Mesenchymal stem cell (in vitro differentiated cells and primary cell): ENCODE measurements at regions not wholly inside any gene's neighbourhood (a gene's known extent, or its start where the extent isn't known, plus 50 kb on each side); places are given as distances from the start of the nearest gene placed in this dataset.

Experiments used
- DNase-seq: peaks from one replicate; pipeline ENCODE4 v3.0.0-alpha.2; 2013
- H2AFZ ChIP-seq: one replicate; pipeline ENCODE4 v1.6.1; 2013; ENCODE audit warnings: low read depth, mild to moderate bottlenecking, control low read depth, inconsistent platforms, low read length, moderate library complexity
- H2AK5ac ChIP-seq: 2 replicates; pipeline ENCODE4 v1.6.1; 2013; ENCODE audit warnings: low read length, moderate library complexity, mild to moderate bottlenecking, inconsistent platforms; ENCODE audit not compliant: severe bottlenecking
- H2BK120ac ChIP-seq: one replicate; pipeline ENCODE4 v1.6.1; 2013; ENCODE audit warnings: low read depth, mild to moderate bottlenecking, inconsistent platforms, low read length, moderate library complexity
- H2BK12ac ChIP-seq, 2 experiments: one replicate each; pipeline ENCODE4 v1.6.1; 2013; ENCODE audit warnings: inconsistent platforms in 2 of 2, low read length in 2 of 2, mild to moderate bottlenecking in 2 of 2, moderate library complexity in 2 of 2, control low read depth in 1 of 2
- H2BK15ac ChIP-seq: one replicate; pipeline ENCODE4 v1.6.1; 2013; ENCODE audit warnings: mild to moderate bottlenecking, low read depth, inconsistent platforms; ENCODE audit not compliant: poor library complexity, severe bottlenecking
- H2BK5ac ChIP-seq: 2 replicates; pipeline ENCODE4 v1.6.1; 2013; ENCODE audit warnings: low read depth, mild to moderate bottlenecking, low read length, control low read depth, inconsistent platforms; ENCODE audit not compliant: poor library complexity, severe bottlenecking
- H3K14ac ChIP-seq, 2 experiments: one replicate each; pipeline ENCODE4 v1.6.1; 2013; ENCODE audit warnings: inconsistent platforms in 2 of 2, low read length in 2 of 2, control low read depth in 1 of 2, mild to moderate bottlenecking in 1 of 2, moderate library complexity in 1 of 2
- H3K18ac ChIP-seq, 2 experiments: one replicate each; pipeline ENCODE4 v1.6.1; 2013; ENCODE audit warnings: inconsistent platforms in 2 of 2, low read length in 2 of 2, control low read depth in 1 of 2, low read depth in 1 of 2, mild to moderate bottlenecking in 1 of 2
- H3K23ac ChIP-seq, 2 experiments: one replicate each; pipeline ENCODE4 v1.6.1; 2013; ENCODE audit warnings: inconsistent platforms in 2 of 2, low read length in 2 of 2, mild to moderate bottlenecking in 2 of 2, moderate library complexity in 2 of 2, control low read depth in 1 of 2
- H3K27ac ChIP-seq: 2 replicates; pipeline ENCODE4 v1.5.1; 2013; ENCODE audit warnings: mild to moderate bottlenecking, moderate library complexity, low read length, control low read depth, inconsistent platforms; ENCODE audit not compliant: poor library complexity, severe bottlenecking
- H3K27me3 ChIP-seq, 2 experiments: 2 replicates each; pipeline versions ENCODE4 v1.6.1 to v1.7.0; 2013; ENCODE audit warnings: low read length in 2 of 2, mild to moderate bottlenecking in 2 of 2, moderate library complexity in 2 of 2, control low read depth in 1 of 2, inconsistent platforms in 1 of 2; ENCODE audit not compliant: control insufficient read depth in 1 of 2, insufficient read depth in 1 of 2
- H3K36me3 ChIP-seq, 2 experiments: 2 replicates each; pipeline versions ENCODE4 v1.6.1 to v1.7.0; 2013; ENCODE audit warnings: low read length in 2 of 2, control low read depth in 1 of 2, inconsistent platforms in 1 of 2, low read depth in 1 of 2, mild to moderate bottlenecking in 1 of 2; ENCODE audit not compliant: insufficient read depth in 2 of 2, control insufficient read depth in 1 of 2
- H3K4ac ChIP-seq, 2 experiments: one replicate each; pipeline ENCODE4 v1.6.1; 2013; ENCODE audit warnings: inconsistent platforms in 2 of 2, low read length in 2 of 2, mild to moderate bottlenecking in 2 of 2, moderate library complexity in 2 of 2, control low read depth in 1 of 2, low read depth in 1 of 2
- H3K4me1 ChIP-seq: 2 replicates; pipeline ENCODE4 v1.6.1; 2013; ENCODE audit warnings: low read depth, low read length, control low read depth; ENCODE audit not compliant: control insufficient read depth, insufficient read depth
- H3K4me2 ChIP-seq: 2 replicates; pipeline ENCODE4 v1.6.1; 2013; ENCODE audit warnings: low read length, mild to moderate bottlenecking, inconsistent platforms; ENCODE audit not compliant: poor library complexity, severe bottlenecking
- H3K4me3 ChIP-seq, 2 experiments: 2 replicates each; pipeline versions ENCODE4 v1.5.1 to v1.7.0; 2013; ENCODE audit warnings: low read length in 2 of 2, mild to moderate bottlenecking in 2 of 2, control low read depth in 1 of 2, low read depth in 1 of 2; ENCODE audit not compliant: insufficient read depth in 1 of 2
- H3K79me1 ChIP-seq: replicated peaks from 2 replicates; pipeline ENCODE4 v1.6.1; 2013; ENCODE audit warnings: mild to moderate bottlenecking, control low read depth, low read length, inconsistent platforms; ENCODE audit not compliant: poor library complexity, severe bottlenecking
- H3K9ac ChIP-seq: 2 replicates; pipeline ENCODE4 v1.7.0; 2013; ENCODE audit warnings: mild to moderate bottlenecking, low read length, moderate library complexity
- H3K9me3 ChIP-seq: 2 replicates; pipeline ENCODE4 v1.7.0; 2013; ENCODE audit warnings: mild to moderate bottlenecking, low read length; ENCODE audit not compliant: control insufficient read depth
- H4K8ac ChIP-seq: one replicate; pipeline ENCODE4 v1.6.1; 2013; ENCODE audit warnings: inconsistent platforms, mild to moderate bottlenecking, low read length, moderate library complexity
- H4K91ac ChIP-seq: one replicate; pipeline ENCODE4 v1.6.1; 2013; ENCODE audit warnings: mild to moderate bottlenecking, low read length, inconsistent platforms
- WGBS: methylation state at CpG from one replicate; pipeline ENCODE4 v1.1.7; 2013; ENCODE audit warnings: mixed read lengths; 5-methylcytosine and 5-hydroxymethylcytosine counted together

- Histone ChIP-seq H3K4me2 (no peak overlapping the region), H3K18ac (no peak overlapping the region), H3K14ac (no peak overlapping the region), H4K8ac (no peak overlapping the region), H2BK12ac (no peak overlapping the region), H3K4me1 (no peaks in the 10 kb centered on the region), H4K91ac (no peak overlapping the region), H2BK5ac (no peak overlapping the region), H3K36me3 (no peaks in the 10 kb centered on the region), H3K9ac (no peak overlapping the region), H2AK5ac (no peak overlapping the region), H2BK15ac (no peak overlapping the region), H3K4me3 (no peak overlapping the region), H3K9me3 (no peaks in the 10 kb centered on the region), H3K27me3 (peaks cover 11 to 18% of the 10 kb centered on the region in 2 experiments), H3K23ac (no peak overlapping the region), H2AFZ (no peak overlapping the region), H3K27ac (no peak overlapping the region), H3K79me1 (no peaks in the 10 kb centered on the region), H3K4ac (no peak overlapping the region), H2BK120ac (no peak overlapping the region)
- no peak for DNase-seq
- WGBS, result 61% methylated on average over 3 of the region's 6 CpGs
Observed at GRCh38 chr6:99814230-99814928, 179.6 kb downstream of the MCHR2 start.

- Histone ChIP-seq H2AK5ac (no peak overlapping the region), H4K8ac (no peak overlapping the region), H2BK5ac (no peak overlapping the region), H2AFZ (no peak overlapping the region), H3K4me3 (no peak overlapping the region), H2BK12ac (no peak overlapping the region), H3K79me1 (no peaks in the 10 kb centered on the region), H3K4me2 (no peak overlapping the region), H3K27me3 (peaks cover 6 to 12% of the 10 kb centered on the region in 2 experiments), H3K4ac (no peak overlapping the region), H3K18ac (no peak overlapping the region), H3K9me3 (no peaks in the 10 kb centered on the region), H3K9ac (no peak overlapping the region), H4K91ac (no peak overlapping the region), H3K27ac (no peak overlapping the region), H3K4me1 (no peaks in the 10 kb centered on the region), H3K23ac (no peak overlapping the region), H2BK120ac (no peak overlapping the region), H3K14ac (no peak overlapping the region), H2BK15ac (no peak overlapping the region), H3K36me3 (no peaks in the 10 kb centered on the region)
- WGBS, result 87% methylated on average over 3 of the region's 5 CpGs
- DNase-seq, result no peak
Observed at GRCh38 chr6:99816795-99817194, 177.2 kb downstream of the MCHR2 start.

GRCh38 chr6:99818161-99818560 lies 175.9 kb downstream of the MCHR2 start:
- Histone ChIP-seq H2AFZ (no peak overlapping the region), H3K36me3 (no peaks in the 10 kb centered on the region), H2AK5ac (no peak overlapping the region), H3K27me3 (peaks cover 6 to 19% of the 10 kb centered on the region in 2 experiments), H3K4me3 (no peak overlapping the region), H3K79me1 (no peaks in the 10 kb centered on the region), H3K23ac (no peak overlapping the region), H3K4me2 (no peak overlapping the region), H3K14ac (no peak overlapping the region), H3K4me1 (no peaks in the 10 kb centered on the region), H2BK12ac (no peak overlapping the region), H2BK120ac (no peak overlapping the region), H2BK5ac (no peak overlapping the region), H3K9ac (no peak overlapping the region), H3K18ac (no peak overlapping the region), H3K4ac (no peak overlapping the region), H3K9me3 (no peaks in the 10 kb centered on the region), H3K27ac (no peak overlapping the region), H4K8ac (no peak overlapping the region), H2BK15ac (no peak overlapping the region), H4K91ac (no peak overlapping the region)
- no CpG with 5 or more reads among the region's 2 CpGs for WGBS
- no peak for DNase-seq

GRCh38 chr6:99819853-99820252 lies 174.2 kb downstream of the MCHR2 start:
- no peak overlapping the region for H3K9ac ChIP-seq
- no peak overlapping the region for H3K18ac ChIP-seq
- H3K27me3 ChIP-seq, result peaks cover 6 to 20% of the 10 kb centered on the region in 2 experiments
- peak overlapping the region in 1 of 2 experiments; percentile 83 for H3K14ac ChIP-seq
- H3K4me2 ChIP-seq, result no peak overlapping the region
- no peak overlapping the region for H3K23ac ChIP-seq
- no peak overlapping the region for H2BK12ac ChIP-seq
- H4K8ac ChIP-seq, result no peak overlapping the region
- H4K91ac ChIP-seq, result no peak overlapping the region
- H2AFZ ChIP-seq, result no peak overlapping the region
- no peak overlapping the region for H2AK5ac ChIP-seq
- H3K4ac ChIP-seq, result no peak overlapping the region
- H3K36me3 ChIP-seq, result no peaks in the 10 kb centered on the region
- H3K4me1 ChIP-seq, result no peaks in the 10 kb centered on the region
- H3K79me1 ChIP-seq, result no peaks in the 10 kb centered on the region
- no peak for DNase-seq
- no peak overlapping the region for H2BK5ac ChIP-seq
- 54% methylated on average over 3 of the region's 5 CpGs for WGBS
- no peak overlapping the region for H2BK120ac ChIP-seq
- no peak overlapping the region for H3K27ac ChIP-seq
- no peak overlapping the region for H2BK15ac ChIP-seq
- H3K4me3 ChIP-seq, result no peak overlapping the region
- no peaks in the 10 kb centered on the region for H3K9me3 ChIP-seq
